HepG2 (cell line): ENCODE measurements at regions not wholly inside any gene's neighbourhood (a gene's known extent, or its start where the extent isn't known, plus 50 kb on each side); places are given as distances from the start of the nearest gene placed in this dataset.

Experiments used
- ATAC-seq: fragments of 200-7000 bp; cut with Tn5 transposase; 3 replicates; pipeline ENCODE4 v1.9.1; 2020; ENCODE audit warnings: mild to moderate bottlenecking, moderate library complexity
- BruUV-seq: library from RNA; stranded (reverse); fragments of 400-500 nt; replicated peaks from 2 replicates; lab custom pipeline; 2021; lab: Mats Ljungman, UMichigan
- CTCF ChIA-PET: fragments of 300-600 bp; formaldehyde crosslinking; extraction: SDS; loops from one replicate; lab custom pipeline; 2021; ENCODE audit warnings: low total read pairs, inconsistent platforms, low intra/inter-chr PET ratio; lab: Yijun Ruan, JAX
- POLR2A ChIA-PET: fragments of 350-600 bp; sonication (Branson Sonifier 250); formaldehyde crosslinking; loops from one replicate; lab custom pipeline; 2020; ENCODE audit warnings: antibody characterized with exemption, inconsistent platforms; lab: Yijun Ruan, JAX
- DNase-seq: peaks from one replicate; pipeline ENCODE4 v3.0.0-alpha.2; 2015; ENCODE audit warnings: low spot score
- FAIRE-seq: peaks from 3 replicates; lab custom pipeline; 2011; peaks lifted over from hg19 to GRCh38; lab: Jason Lieb, UNC
- H2AFZ ChIP-seq: one replicate; pipeline ENCODE4 v1.6.1; 2011; ENCODE audit warnings: low read length, inconsistent platforms
- H3K27ac ChIP-seq: fragments of 300-600 bp; 3 replicates; pipeline ENCODE4 v1.8.0; 2011; ENCODE audit warnings: mixed run types, mild to moderate bottlenecking, mixed read lengths, low read length, inconsistent platforms; ENCODE audit not compliant: insufficient read depth; ENCODE audit errors: extremely low read length
- H3K27me3 ChIP-seq, 2 experiments: fragments of 200-600 bp in 1 of 2; 2 replicates in 1 of 2; 3 replicates in 1 of 2; pipeline versions ENCODE4 v1.6.0 to v1.8.0; 2011; ENCODE audit warnings: low read length in 2 of 2, mild to moderate bottlenecking in 2 of 2, moderate library complexity in 2 of 2, inconsistent platforms in 1 of 2; ENCODE audit not compliant: insufficient read depth in 2 of 2, control insufficient read depth in 1 of 2
- H3K36me3 ChIP-seq, 2 experiments: fragments of 200-600 bp in 1 of 2; replicated peaks in 1 of 2; 2 replicates in 1 of 2; 3 replicates in 1 of 2; pipeline versions ENCODE4 v1.5.1 to v1.8.0; 2011; ENCODE audit warnings: low read length in 2 of 2, inconsistent platforms in 1 of 2; ENCODE audit not compliant: insufficient read depth in 2 of 2, control insufficient read depth in 1 of 2
- H3K4me1 ChIP-seq: 2 replicates; pipeline ENCODE4 v1.5.1; 2012; ENCODE audit warnings: low read length, inconsistent platforms; ENCODE audit not compliant: insufficient read depth
- H3K4me2 ChIP-seq: 2 replicates; pipeline ENCODE4 v1.6.0; 2011; ENCODE audit warnings: low read depth, low read length, inconsistent platforms
- H3K4me3 ChIP-seq, 3 experiments: fragments of 200-600 bp in 1 of 3; sonication (generic), shearing (Covaris generic) in 1 of 3; replicated peaks in 1 of 3; 2 replicates each; pipeline ENCODE4 v1.5.1; 2011 to 2016; ENCODE audit warnings: low read length in 3 of 3, inconsistent platforms in 2 of 3, low read depth in 2 of 3, mild to moderate bottlenecking in 2 of 3, control low read depth in 1 of 3, mixed read lengths in 1 of 3; ENCODE audit not compliant: insufficient read depth in 1 of 3
- H3K79me2 ChIP-seq: one replicate; pipeline ENCODE4 v1.6.1; 2011; ENCODE audit warnings: low read length, inconsistent platforms; ENCODE audit not compliant: insufficient read depth
- H3K9ac ChIP-seq: 2 replicates; pipeline ENCODE4 v1.6.0; 2011; ENCODE audit warnings: mild to moderate bottlenecking, low read depth, low read length, inconsistent platforms; ENCODE audit not compliant: insufficient read depth
- H3K9me3 ChIP-seq: 2 replicates; pipeline ENCODE4 v1.5.1; 2012; ENCODE audit warnings: mild to moderate bottlenecking, low read length
- H4K20me1 ChIP-seq: 2 replicates; pipeline ENCODE4 v1.6.0; 2011; ENCODE audit warnings: inconsistent platforms, mild to moderate bottlenecking, low read length, moderate library complexity; ENCODE audit not compliant: insufficient read depth
- ETV5 ChIP-seq: IDR thresholded peaks from 2 replicates; pipeline ENCODE4 v1.6.1; 2018; ENCODE audit warnings: missing biosample characterization, missing genetic modification reagents, inconsistent platforms, borderline replicate concordance
- HMGXB4 ChIP-seq, 2 experiments: sonication (generic) in 1 of 2; formaldehyde crosslinking in 1 of 2; IDR thresholded peaks; 2 replicates each; pipeline versions ENCODE4 v1.4.0 to v1.6.1; 2018 to 2020; ENCODE audit warnings: missing genetic modification reagents in 2 of 2, borderline replicate concordance in 1 of 2, low read depth in 1 of 2, mild to moderate bottlenecking in 1 of 2, missing biosample characterization in 1 of 2
- SKI ChIP-seq: fragments of 450-650 bp; IDR thresholded peaks from one replicate; pipeline ENCODE4 v1.6.1; 2018; ENCODE audit warnings: mild to moderate bottlenecking; ENCODE audit not compliant: partially characterized antibody
- SMC3 ChIP-seq: IDR thresholded peaks from 2 replicates; pipeline ENCODE4 v1.6.1; 2011; ENCODE audit warnings: low read length, improper control_type of control experiment
- WGBS: methylation state at CpG from one replicate; pipeline ENCODE4 v1.1.6; 2017; ENCODE audit warnings: low lambda C conversion rate; 5-methylcytosine and 5-hydroxymethylcytosine counted together
- in situ Hi-C: cut with HindIII; loops from 2 replicates; pipeline ENCODE4 v1.10.0; 2017; ENCODE audit warnings: low pct_unique_long_range_greater_than_20kb; ENCODE audit not compliant: extremely low pct_ligation_motif_present
- intact Hi-C: fragments of 100-400 bp; cut with micrococcal nuclease; formaldehyde crosslinking; loops from one replicate; pipeline ENCODE4 v1.10.0; 2022; ENCODE audit not compliant: unreplicated experiment

GRCh38 chr2:136049991-136050920 is 64.8 kb upstream of the DARS1 start:
- POLR2A ChIA-PET, result no interaction called here
- H3K9ac ChIP-seq, result no peak overlapping the region
- in situ Hi-C loops, result no loop called here

More at GRCh38 chr2:136049991-136050920, 64.8 kb upstream of the DARS1 start:
- H4K20me1 ChIP-seq, result no peaks in the 10 kb centered on the region
- DNase-seq (no peak), FAIRE-seq (no peak), ATAC-seq (no peak)
- no peaks in the 10 kb centered on the region for H3K79me2 ChIP-seq
- H3K4me3 ChIP-seq, result no peak overlapping the region
- no peak overlapping the region for H3K27ac ChIP-seq
- no peak overlapping the region for H3K4me2 ChIP-seq
- H2AFZ ChIP-seq, result no peak overlapping the region
- no peaks in the 10 kb centered on the region for H3K4me1 ChIP-seq
- intact Hi-C loops, result no loop called here
- WGBS, result 3% methylated on average over 3 of the region's 3 CpGs
- H3K9me3 ChIP-seq, result no peaks in the 10 kb centered on the region
- BruUV-seq, result no TSS peak
- no peaks in the 10 kb centered on the region for H3K27me3 ChIP-seq
- no peaks in the 10 kb centered on the region for H3K36me3 ChIP-seq
- CTCF ChIA-PET, result no interaction called here
- no peak for TF ChIP-seq SMC3
- TF ChIP-seq SKI, result no peak
- TF ChIP-seq HMGXB4 (CRISPR knock-in tag; IDR thresholded peaks at IDR 0.05; ENCODE audit: borderline replicate concordance in 1 of 2, low read depth in 1 of 2), result no peak
- no peak for TF ChIP-seq ETV5 (CRISPR knock-in tag)
